ENCODE measurements at regions not wholly inside any gene's neighbourhood (a gene's known extent, or its start where the extent isn't known, plus 50 kb on each side); places are given as distances from the start of the nearest gene placed in this dataset.

DNA sequence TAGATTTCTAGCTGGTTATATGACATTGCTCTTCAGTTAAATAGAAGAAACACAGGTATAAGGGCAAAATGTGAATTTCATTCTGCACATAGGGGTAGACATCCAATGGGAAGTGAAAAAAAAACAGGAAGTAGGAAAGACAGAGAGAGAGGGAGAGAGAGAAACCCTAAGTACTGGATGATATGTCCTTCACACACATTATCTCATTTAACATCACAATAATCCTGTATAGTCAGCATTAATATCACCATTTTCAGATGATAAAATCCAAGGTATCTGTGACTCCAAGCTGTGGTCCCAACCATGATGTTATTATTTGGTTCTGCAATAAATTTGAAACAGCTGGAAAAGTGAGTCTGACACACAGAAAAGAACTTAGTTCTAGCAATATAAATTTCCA, 759.9 kb downstream of the SATB2 start:
- TF ChIP-seq, protein P1, sequence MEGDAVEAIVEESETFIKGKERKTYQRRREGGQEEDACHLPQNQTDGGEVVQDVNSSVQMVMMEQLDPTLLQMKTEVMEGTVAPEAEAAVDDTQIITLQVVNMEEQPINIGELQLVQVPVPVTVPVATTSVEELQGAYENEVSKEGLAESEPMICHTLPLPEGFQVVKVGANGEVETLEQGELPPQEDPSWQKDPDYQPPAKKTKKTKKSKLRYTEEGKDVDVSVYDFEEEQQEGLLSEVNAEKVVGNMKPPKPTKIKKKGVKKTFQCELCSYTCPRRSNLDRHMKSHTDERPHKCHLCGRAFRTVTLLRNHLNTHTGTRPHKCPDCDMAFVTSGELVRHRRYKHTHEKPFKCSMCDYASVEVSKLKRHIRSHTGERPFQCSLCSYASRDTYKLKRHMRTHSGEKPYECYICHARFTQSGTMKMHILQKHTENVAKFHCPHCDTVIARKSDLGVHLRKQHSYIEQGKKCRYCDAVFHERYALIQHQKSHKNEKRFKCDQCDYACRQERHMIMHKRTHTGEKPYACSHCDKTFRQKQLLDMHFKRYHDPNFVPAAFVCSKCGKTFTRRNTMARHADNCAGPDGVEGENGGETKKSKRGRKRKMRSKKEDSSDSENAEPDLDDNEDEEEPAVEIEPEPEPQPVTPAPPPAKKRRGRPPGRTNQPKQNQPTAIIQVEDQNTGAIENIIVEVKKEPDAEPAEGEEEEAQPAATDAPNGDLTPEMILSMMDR (IDR thresholded peaks at IDR 0.05), result no peak
- TF ChIP-seq POLR2A (IDR thresholded peaks at IDR 0.05), result no peak
